ENCODE measurements at regions not wholly inside any gene's neighbourhood (a gene's known extent, or its start where the extent isn't known, plus 50 kb on each side); places are given as distances from the start of the nearest gene placed in this dataset.

GRCh38 chr2:160602073-160602472, 108.5 kb upstream of the RBMS1 start:
- DNase-seq (ENCODE audit: low read depth), result no peak
- no peak overlapping the region for H3K4me3 ChIP-seq (ENCODE audit: low read depth, low read length)
- TF ChIP-seq CTCF (conservative IDR thresholded peaks at IDR 0.05; ENCODE audit: low read depth, low read length), result no peak

GRCh38 chr2:160603771-160604510, 110.3 kb upstream of the RBMS1 start:
- no peak for DNase-seq (ENCODE audit: low read depth)
- no peak for TF ChIP-seq CTCF (conservative IDR thresholded peaks at IDR 0.05; ENCODE audit: low read depth, low read length)
- no peak overlapping the region for H3K4me3 ChIP-seq (ENCODE audit: low read depth, low read length)

GRCh38 chr2:160606341-160606740, 112.7 kb upstream of the RBMS1 start:
- no peak overlapping the region for H3K4me3 ChIP-seq (ENCODE audit: low read depth, low read length)
- no peak for TF ChIP-seq CTCF (conservative IDR thresholded peaks at IDR 0.05; ENCODE audit: low read depth, low read length)
- peak; percentile 27 for DNase-seq (ENCODE audit: low read depth)

- no peak for DNase-seq (ENCODE audit: low read depth)
- H3K4me3 ChIP-seq (ENCODE audit: low read depth, low read length), result no peak overlapping the region
- TF ChIP-seq CTCF (conservative IDR thresholded peaks at IDR 0.05; ENCODE audit: low read depth, low read length), result no peak
Observed at GRCh38 chr2:160608599-160608998, 115.0 kb upstream of the RBMS1 start.

- no peak overlapping the region for H3K4me3 ChIP-seq (ENCODE audit: low read depth, low read length)
- no peak for TF ChIP-seq CTCF (conservative IDR thresholded peaks at IDR 0.05; ENCODE audit: low read depth, low read length)
- no peak for DNase-seq (ENCODE audit: low read depth)
Observed at GRCh38 chr2:160609346-160609745, 115.7 kb upstream of the RBMS1 start.

GRCh38 chr2:160610041-160610440, 116.4 kb upstream of the RBMS1 start:
- no peak overlapping the region for H3K4me3 ChIP-seq (ENCODE audit: low read depth, low read length)
- DNase-seq (ENCODE audit: low read depth), result no peak
- no peak for TF ChIP-seq CTCF (conservative IDR thresholded peaks at IDR 0.05; ENCODE audit: low read depth, low read length)

- peak; percentile 11 for DNase-seq (ENCODE audit: low read depth)
- no peak for TF ChIP-seq CTCF (conservative IDR thresholded peaks at IDR 0.05; ENCODE audit: low read depth, low read length)
- H3K4me3 ChIP-seq (ENCODE audit: low read depth, low read length), result no peak overlapping the region
Observed at GRCh38 chr2:160612266-160612856, 118.8 kb upstream of the RBMS1 start.

All from choroid plexus epithelial cell (primary cell).